ENCODE measurements at regions not wholly inside any gene's neighbourhood (a gene's known extent, or its start where the extent isn't known, plus 50 kb on each side); places are given as distances from the start of the nearest gene placed in this dataset.

DNA sequence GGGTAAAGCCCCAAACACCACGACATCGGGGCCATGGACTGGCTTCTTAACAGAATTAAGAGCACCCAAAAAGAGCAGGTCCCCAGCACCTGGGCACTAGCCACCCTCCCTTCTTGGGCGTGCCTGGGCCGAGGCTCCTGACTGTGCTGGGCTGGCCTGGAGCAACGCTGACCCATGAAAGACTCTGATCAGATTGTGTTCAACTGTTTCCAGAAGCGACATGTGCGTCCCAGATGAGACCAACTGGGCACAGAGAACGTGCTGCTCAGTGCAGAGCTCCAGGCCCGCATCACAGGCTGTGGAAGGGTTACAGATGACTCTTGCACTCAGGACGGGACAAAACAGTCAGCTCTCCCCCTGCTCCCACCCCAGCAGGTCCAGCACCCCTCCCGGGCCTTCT lies 100.7 kb downstream of the KCNJ12 start:
- Histone ChIP-seq H3K23me2 (ENCODE audit: insufficient read length, low read depth, low read length, poor library complexity, severe bottlenecking) (no peaks in the 10 kb centered on the region), H3K79me1 (ENCODE audit: insufficient read depth, low read depth, low read length, poor library complexity, severe bottlenecking) (no peaks in the 10 kb centered on the region), H3K9me3 (ENCODE audit: control insufficient read depth, low read depth, low read length) (no peaks in the 10 kb centered on the region), H3K27ac (ENCODE audit: insufficient read length, low read depth, low read length) (no peak overlapping the region), H3K23ac (ENCODE audit: insufficient read length, low read depth, low read length) (no peak overlapping the region), H3K18ac (ENCODE audit: insufficient read length, low read depth, low read length) (no peak overlapping the region), H4K8ac (replicated peaks; ENCODE audit: insufficient read length, low read depth, low read length) (no peak overlapping the region), H2BK15ac (ENCODE audit: low read depth, low read length) (no peak overlapping the region), H4K91ac (ENCODE audit: insufficient read length, low read depth, low read length) (no peak overlapping the region), H3K9ac (ENCODE audit: extremely low read depth, insufficient read length, low read length) (no peak overlapping the region), H3K14ac (ENCODE audit: insufficient read depth, low read length) (no peak overlapping the region), H2BK5ac (ENCODE audit: insufficient read length, low read length) (no peak overlapping the region), H2BK20ac (ENCODE audit: low read depth, low read length, poor library complexity, severe bottlenecking) (no peak overlapping the region), H3K56ac (ENCODE audit: insufficient read length, low read depth, low read length) (no peak overlapping the region), H2AFZ (ENCODE audit: low read length) (no peak overlapping the region), H3K79me2 (ENCODE audit: insufficient read depth, low read length) (no peaks in the 10 kb centered on the region), H3T11ph (ENCODE audit: low read length) (no peak overlapping the region), H2BK120ac (ENCODE audit: low read depth, low read length, poor library complexity, severe bottlenecking) (no peak overlapping the region), H2AK5ac (ENCODE audit: insufficient read length, low read length) (no peak overlapping the region), H3K27me3 (ENCODE audit: insufficient read depth, low read length) (no peaks in the 10 kb centered on the region), H2BK12ac (ENCODE audit: insufficient read length, low read depth, low read length) (no peak overlapping the region), H3K4me1 (ENCODE audit: insufficient read depth, low read length) (no peaks in the 10 kb centered on the region), H4K20me1 (ENCODE audit: control insufficient read depth, insufficient read depth, insufficient read length) (no peaks in the 10 kb centered on the region), H3K4ac (ENCODE audit: low read depth, low read length) (no peak overlapping the region), H4K5ac (ENCODE audit: insufficient read length, low read depth, low read length) (no peak overlapping the region), H3K4me2 (ENCODE audit: insufficient read depth, insufficient read length, low read length) (no peak overlapping the region)
- peaks cover 13 to 16% of the 10 kb centered on the region in 2 experiments for H3K4me1 Mint-ChIP-seq
- H3K9me3 Mint-ChIP-seq, result peaks cover 7 to 10% of the 10 kb centered on the region in 2 experiments; a peak in 4 of 5 replicates
- peaks cover 24% of the 10 kb centered on the region for H3K27me3 Mint-ChIP-seq (ENCODE audit: low read depth)
- H3K36me3 Mint-ChIP-seq (ENCODE audit: insufficient read depth in 1 of 3, low read depth in 3 of 3), result peaks cover 2 to 4% (median 2%) of the 10 kb centered on the region in 3 experiments; a peak in 5 of 7 replicates
- no peak for DNase-seq
- no peak overlapping the region for H3K27ac Mint-ChIP-seq
- no CpG with 5 or more reads among the region's 11 CpGs for WGBS (ENCODE audit: extremely low coverage, insufficient read length, low lambda C conversion rate)
- TF ChIP-seq, protein P1, sequence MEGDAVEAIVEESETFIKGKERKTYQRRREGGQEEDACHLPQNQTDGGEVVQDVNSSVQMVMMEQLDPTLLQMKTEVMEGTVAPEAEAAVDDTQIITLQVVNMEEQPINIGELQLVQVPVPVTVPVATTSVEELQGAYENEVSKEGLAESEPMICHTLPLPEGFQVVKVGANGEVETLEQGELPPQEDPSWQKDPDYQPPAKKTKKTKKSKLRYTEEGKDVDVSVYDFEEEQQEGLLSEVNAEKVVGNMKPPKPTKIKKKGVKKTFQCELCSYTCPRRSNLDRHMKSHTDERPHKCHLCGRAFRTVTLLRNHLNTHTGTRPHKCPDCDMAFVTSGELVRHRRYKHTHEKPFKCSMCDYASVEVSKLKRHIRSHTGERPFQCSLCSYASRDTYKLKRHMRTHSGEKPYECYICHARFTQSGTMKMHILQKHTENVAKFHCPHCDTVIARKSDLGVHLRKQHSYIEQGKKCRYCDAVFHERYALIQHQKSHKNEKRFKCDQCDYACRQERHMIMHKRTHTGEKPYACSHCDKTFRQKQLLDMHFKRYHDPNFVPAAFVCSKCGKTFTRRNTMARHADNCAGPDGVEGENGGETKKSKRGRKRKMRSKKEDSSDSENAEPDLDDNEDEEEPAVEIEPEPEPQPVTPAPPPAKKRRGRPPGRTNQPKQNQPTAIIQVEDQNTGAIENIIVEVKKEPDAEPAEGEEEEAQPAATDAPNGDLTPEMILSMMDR (conservative IDR thresholded peaks at IDR 0.05), result no peak
- no peak overlapping the region for H3K4me3 Mint-ChIP-seq

Data from H9 (cell line).